Stomach (tissue), 4 donors: ENCODE measurements at regions not wholly inside any gene's neighbourhood (a gene's known extent, or its start where the extent isn't known, plus 50 kb on each side); places are given as distances from the start of the nearest gene placed in this dataset.

Source experiments
- CTCF ChIP-seq, 7 experiments: fragments of 450-650 bp in 4 of 7; fragments of 200-600 bp in 3 of 7; sonication (generic) in 3 of 7; IDR thresholded peaks; one replicate each; pipeline ENCODE4 v1.5.1; 2016 to 2019; ENCODE audit warnings: antibody characterized with exemption in 7 of 7, control low read depth in 2 of 7, mild to moderate bottlenecking in 1 of 7
- EP300 ChIP-seq: sonication (generic); formaldehyde crosslinking; IDR thresholded peaks from one replicate; pipeline ENCODE4 v1.6.1; 2017; ENCODE audit warnings: antibody characterized with exemption
- POLR2A ChIP-seq, 4 donors: fragments of 450-650 bp; IDR thresholded peaks; one replicate each; pipeline ENCODE4 v1.6.1; 2016; ENCODE audit warnings: antibody characterized with exemption in 4 of 4, control low read depth in 2 of 4, mild to moderate bottlenecking in 1 of 4, moderate library complexity in 1 of 4
- POLR2AphosphoS5 ChIP-seq, 3 donors: sonication (generic); formaldehyde crosslinking; IDR thresholded peaks; one replicate each; pipeline ENCODE4 v1.6.1; 2016; ENCODE audit warnings: antibody characterized with exemption in 3 of 3

GRCh38 chr7:46397591-46397990 is 476.5 kb upstream of the IGFBP3 start:
- TF ChIP-seq POLR2A (IDR thresholded peaks at IDR 0.05) (no peak), CTCF (IDR thresholded peaks at IDR 0.05) (no peak), EP300 (no peak), POLR2AphosphoS5 (IDR thresholded peaks at IDR 0.05) (no peak)
